Right lobe of liver (tissue), 4 donors: ENCODE measurements at regions not wholly inside any gene's neighbourhood (a gene's known extent, or its start where the extent isn't known, plus 50 kb on each side); places are given as distances from the start of the nearest gene placed in this dataset.

Experiments used
- CTCF ChIP-seq, 4 donors: fragments of 200-600 bp in 3 of 4; fragments of 450-650 bp in 1 of 4; IDR thresholded peaks; one replicate each; pipeline versions ENCODE4 v1.5.1 to v1.8.0; 2016 to 2022; ENCODE audit warnings: antibody characterized with exemption in 4 of 4, mild to moderate bottlenecking in 2 of 4
- POLR2A ChIP-seq: fragments of 450-650 bp; IDR thresholded peaks from one replicate; pipeline ENCODE4 v1.6.1; 2017; ENCODE audit warnings: antibody characterized with exemption, mild to moderate bottlenecking
- donor health status: DM: no; HTN: no; CAD: no.
- donor health status: DM: no; HTN: no; CAD: no.
- donor health status: DM: no; HTN: yes; CAD: no.

DNA sequence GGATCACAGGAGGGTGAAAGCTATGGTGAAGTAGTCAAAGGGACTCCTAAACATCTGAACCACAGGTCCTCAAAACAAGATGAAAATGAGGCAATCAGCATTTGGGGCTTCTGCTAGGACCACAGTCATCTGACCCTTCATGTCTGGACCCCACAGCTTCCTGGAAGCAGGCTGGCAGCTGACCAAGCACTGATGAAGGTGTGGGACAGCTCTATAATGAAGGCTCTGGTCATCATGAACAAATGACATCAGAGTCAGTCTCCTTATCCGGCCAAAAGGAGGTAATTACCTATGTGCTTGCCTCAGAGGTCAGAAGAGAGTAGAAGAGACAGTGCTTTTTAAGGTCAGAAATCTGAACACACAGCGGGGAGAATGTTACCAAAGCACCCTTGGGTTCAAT, 101.2 kb upstream of the GNAO1 start:
- TF ChIP-seq POLR2A, result no peak
- no peak for TF ChIP-seq CTCF (IDR thresholded peaks at IDR 0.05)
